GM12875 (cell line): ENCODE measurements at regions not wholly inside any gene's neighbourhood (a gene's known extent, or its start where the extent isn't known, plus 50 kb on each side); places are given as distances from the start of the nearest gene placed in this dataset.

Source experiments
- H3K4me3 ChIP-seq: one replicate; pipeline ENCODE4 v1.5.1; 2011; ENCODE audit warnings: low read depth, low read length, control low read depth
- TF ChIP-seq, protein P1 (sequence below): IDR thresholded peaks from 2 replicates; pipeline ENCODE4 v1.5.1; 2011; ENCODE audit warnings: low read depth, mild to moderate bottlenecking, control low read depth, inconsistent platforms, low read length, moderate library complexity, borderline replicate concordance; ENCODE audit not compliant: insufficient read depth

DNA sequence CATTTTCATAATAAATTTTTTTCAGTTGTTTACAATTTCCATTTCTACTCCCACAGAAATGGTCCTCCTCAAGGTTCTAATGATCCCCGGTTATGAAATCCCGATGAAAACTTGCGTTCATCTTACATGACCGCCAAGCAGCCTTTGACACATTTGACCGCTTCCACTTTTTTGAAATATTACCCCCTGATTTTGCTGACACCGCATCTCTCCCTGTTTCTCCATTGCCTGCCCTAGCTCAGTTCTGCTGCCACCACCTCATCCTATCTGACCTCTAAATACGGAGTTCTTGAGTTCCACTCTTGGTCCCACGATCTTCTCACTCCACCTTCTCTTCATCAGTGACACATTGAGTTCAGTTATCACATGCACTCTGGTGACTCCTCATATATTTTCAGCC lies 74.1 kb downstream of the SLC35B3 start:
- no peak overlapping the region for H3K4me3 ChIP-seq
- TF ChIP-seq, protein P1, sequence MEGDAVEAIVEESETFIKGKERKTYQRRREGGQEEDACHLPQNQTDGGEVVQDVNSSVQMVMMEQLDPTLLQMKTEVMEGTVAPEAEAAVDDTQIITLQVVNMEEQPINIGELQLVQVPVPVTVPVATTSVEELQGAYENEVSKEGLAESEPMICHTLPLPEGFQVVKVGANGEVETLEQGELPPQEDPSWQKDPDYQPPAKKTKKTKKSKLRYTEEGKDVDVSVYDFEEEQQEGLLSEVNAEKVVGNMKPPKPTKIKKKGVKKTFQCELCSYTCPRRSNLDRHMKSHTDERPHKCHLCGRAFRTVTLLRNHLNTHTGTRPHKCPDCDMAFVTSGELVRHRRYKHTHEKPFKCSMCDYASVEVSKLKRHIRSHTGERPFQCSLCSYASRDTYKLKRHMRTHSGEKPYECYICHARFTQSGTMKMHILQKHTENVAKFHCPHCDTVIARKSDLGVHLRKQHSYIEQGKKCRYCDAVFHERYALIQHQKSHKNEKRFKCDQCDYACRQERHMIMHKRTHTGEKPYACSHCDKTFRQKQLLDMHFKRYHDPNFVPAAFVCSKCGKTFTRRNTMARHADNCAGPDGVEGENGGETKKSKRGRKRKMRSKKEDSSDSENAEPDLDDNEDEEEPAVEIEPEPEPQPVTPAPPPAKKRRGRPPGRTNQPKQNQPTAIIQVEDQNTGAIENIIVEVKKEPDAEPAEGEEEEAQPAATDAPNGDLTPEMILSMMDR, result no peak

DNA sequence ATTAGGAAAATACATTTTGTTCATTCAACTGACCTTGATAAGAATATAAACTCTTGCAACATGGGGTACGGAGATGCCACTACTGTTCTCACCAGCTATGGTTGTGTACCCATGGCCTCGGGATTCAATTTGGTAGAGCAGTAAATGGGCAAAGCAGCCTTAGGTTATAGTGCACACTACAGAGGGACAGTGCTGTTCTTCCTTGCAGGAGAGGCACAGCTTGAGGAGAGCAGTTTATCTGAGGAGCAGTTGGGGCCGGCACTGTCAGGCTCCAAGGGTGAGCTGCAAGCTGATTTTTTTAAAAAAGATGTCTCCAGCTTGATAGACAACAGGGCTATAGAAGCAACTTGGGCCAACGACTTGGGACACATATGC lies 82.4 kb downstream of the SLC35B3 start:
- TF ChIP-seq, protein P1, result no peak
- H3K4me3 ChIP-seq, result no peak overlapping the region

DNA sequence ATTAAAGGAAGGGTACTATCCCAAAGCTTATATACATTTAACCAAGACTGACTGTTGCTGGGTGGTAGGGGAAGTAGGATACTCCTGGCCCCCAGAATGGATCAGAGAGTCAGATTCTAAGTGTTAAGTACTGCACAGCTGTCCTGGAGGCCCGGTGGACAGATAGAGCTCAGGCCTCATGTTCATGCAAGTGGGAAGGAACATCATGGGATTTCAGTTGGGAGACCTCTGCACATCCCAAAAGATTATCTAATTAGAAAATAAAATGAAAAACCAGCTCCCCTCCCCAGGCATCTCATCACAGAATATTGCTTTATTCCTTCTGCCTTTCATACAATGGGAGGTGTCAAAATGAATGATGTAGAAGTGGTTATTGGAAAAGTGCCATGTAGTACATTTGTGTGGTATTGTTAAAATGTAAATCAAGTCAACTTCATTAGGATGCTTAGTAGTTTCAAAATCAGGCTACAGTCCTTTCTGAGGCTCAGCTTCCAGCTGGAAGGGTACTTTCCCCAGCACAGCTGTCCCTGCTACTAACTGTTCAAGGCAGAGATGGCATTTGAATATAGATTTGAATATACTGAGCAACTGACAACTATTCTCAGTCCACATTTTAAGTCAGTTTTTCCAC lies 82.9 kb downstream of the SLC35B3 start:
- TF ChIP-seq, protein P1, result no peak

DNA sequence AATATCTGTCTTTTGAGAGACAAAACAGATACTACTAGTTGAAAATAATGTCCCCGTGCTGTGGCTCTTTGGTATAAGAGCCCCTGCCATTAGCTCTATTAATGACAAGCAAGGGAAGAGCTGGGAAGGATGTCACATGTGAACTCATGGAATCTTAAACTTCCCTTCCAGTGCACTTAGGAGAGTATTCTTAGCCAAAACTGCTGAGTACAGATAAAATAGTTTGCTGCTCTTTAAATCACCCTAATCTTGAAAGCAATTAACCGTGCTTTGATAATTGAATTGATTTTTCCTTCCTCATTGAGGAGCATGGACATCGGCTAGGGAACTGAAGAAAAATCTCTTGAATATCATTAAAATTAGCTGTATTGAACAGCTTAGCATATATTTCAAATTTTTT lies 91.7 kb downstream of the SLC35B3 start:
- no peak overlapping the region for H3K4me3 ChIP-seq
- TF ChIP-seq, protein P1, result no peak

More for the DNA sequence above, 82.9 kb downstream of the SLC35B3 start:
- no peak overlapping the region for H3K4me3 ChIP-seq

DNA sequence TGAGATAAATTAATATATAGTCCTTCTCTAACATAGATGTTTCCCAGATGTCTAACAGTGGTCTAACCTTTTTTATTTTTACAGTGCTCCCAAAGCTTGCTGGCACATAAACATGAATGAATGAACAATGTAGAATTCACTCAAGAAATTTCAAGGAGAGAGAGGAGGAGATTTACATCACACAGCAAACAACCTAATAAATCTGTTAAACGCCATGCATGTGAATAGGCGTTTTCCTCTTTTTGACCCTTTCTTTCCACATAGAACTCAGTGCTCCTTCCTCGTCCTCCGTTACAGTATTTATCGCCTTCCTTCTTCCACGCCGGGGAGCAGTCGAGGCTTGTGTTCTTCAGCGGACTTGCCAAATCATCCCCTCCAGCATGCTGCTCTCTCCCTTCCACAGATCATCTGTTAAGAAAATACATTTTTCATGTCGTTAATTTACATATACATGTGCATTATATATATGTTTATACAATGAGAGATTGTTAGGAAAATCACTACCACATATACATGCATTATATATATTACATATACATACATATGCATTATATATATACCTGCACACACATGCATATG lies 93.0 kb downstream of the SLC35B3 start:
- H3K4me3 ChIP-seq, result no peak overlapping the region
- TF ChIP-seq, protein P1, result no peak

DNA sequence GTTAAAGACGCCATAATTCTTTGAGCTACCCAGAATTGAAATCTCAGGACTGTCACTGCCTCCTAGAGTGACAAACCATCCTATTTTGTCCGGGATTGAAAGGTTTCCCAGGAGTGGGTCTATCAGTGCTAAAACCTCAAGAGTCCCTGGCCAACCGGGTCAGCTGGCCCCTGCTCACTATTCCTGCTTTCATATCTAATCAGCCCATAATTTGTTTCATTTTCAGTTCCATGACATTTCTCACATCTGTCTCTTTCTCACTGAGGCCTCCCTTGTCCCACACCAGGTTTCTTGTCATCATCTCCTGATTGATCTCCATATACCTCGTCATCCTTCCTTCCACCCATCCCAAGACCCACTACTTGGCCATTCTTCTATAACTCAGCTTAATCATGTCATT lies 98.2 kb downstream of the SLC35B3 start:
- no peak overlapping the region for H3K4me3 ChIP-seq
- TF ChIP-seq, protein P1, result no peak

DNA sequence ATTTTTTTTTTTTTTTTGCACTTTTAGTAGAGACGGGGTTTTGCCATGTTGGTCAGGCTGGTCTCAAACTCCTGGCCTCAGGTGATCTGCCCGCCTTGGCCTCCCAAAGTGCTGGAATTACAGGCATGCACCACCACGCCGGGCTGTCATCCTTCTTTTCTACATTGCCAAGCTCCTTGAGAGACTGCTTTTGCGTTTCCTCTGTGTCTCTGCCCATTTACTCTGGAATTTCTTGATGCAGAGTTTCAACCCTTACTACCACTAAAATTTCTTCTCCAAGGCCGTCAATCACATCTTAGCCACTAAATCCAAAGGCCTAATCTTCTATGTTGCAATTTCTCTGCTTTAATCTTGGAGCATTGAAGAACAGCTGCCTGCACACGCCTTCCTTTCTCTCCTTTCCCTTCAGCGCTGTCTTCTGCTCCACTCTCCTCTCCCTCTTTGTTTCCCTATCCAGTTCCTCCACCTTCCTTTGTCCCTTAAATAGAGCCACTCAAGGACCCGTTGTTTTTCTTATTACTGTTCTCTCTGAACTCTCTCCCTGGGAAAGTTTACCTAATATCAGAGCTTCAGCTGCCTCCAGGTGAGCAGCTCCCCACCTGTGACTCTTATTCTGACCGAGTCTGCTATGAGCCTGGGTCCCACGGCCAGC lies 98.8 kb downstream of the SLC35B3 start:
- TF ChIP-seq, protein P1, result no peak
- no peak overlapping the region for H3K4me3 ChIP-seq
